ENCODE measurements at regions not wholly inside any gene's neighbourhood (a gene's known extent, or its start where the extent isn't known, plus 50 kb on each side); places are given as distances from the start of the nearest gene placed in this dataset.

GRCh38 chr4:106429885-106430284, 61.3 kb upstream of the GIMD1 start:
- no peak for TF ChIP-seq CTCF (IDR thresholded peaks at IDR 0.05; ENCODE audit: extremely low read depth in 1 of 2, insufficient read depth in 1 of 2, low read depth in 1 of 2, low read length in 2 of 2)
- no peak for TF ChIP-seq POLR2A (IDR thresholded peaks at IDR 0.05; ENCODE audit: low read depth, low read length)

Measured in endothelial cell of umbilical vein (primary cell).